Activated CD4-positive, alpha-beta memory T cell treated with anti-CD3 and anti-CD28 coated beads for 36 hours (primary cell): ENCODE measurements at regions not wholly inside any gene's neighbourhood (a gene's known extent, or its start where the extent isn't known, plus 50 kb on each side); places are given as distances from the start of the nearest gene placed in this dataset.
"Not testable (repeated sequence)": the region's sequence is repeated elsewhere in the genome, so short reads cannot be mapped to it uniquely, and the experiment has no call there.

Source experiments
- CTCF ChIA-PET: fragments of 350-600 bp; sonication (Branson Sonifier 250); formaldehyde crosslinking; loops from one replicate; lab custom pipeline; 2021; ENCODE audit warnings: antibody characterized with exemption, inconsistent platforms; lab: Charles Lee
- POLR2A ChIA-PET: fragments of 350-600 bp; sonication (Branson Sonifier 250); formaldehyde crosslinking; loops from one replicate; lab custom pipeline; 2021; ENCODE audit warnings: antibody characterized with exemption; lab: Charles Lee
- DNase-seq: peaks from one replicate; pipeline ENCODE4 v3.0.0-alpha.2; 2020
- H3K27ac Mint-ChIP-seq: one replicate; pipeline ENCODE4 v1.8.0; 2021; ENCODE audit warnings: mixed read lengths
- H3K27me3 Mint-ChIP-seq: one replicate; pipeline ENCODE4 v1.8.0; 2021; ENCODE audit warnings: mixed read lengths
- H3K36me3 Mint-ChIP-seq: one replicate; pipeline ENCODE4 v1.8.0; 2021; ENCODE audit warnings: mixed read lengths
- H3K4me1 Mint-ChIP-seq: one replicate; pipeline ENCODE4 v1.8.0; 2021; ENCODE audit warnings: low read depth, mixed read lengths
- H3K4me3 Mint-ChIP-seq: one replicate; pipeline ENCODE4 v1.8.0; 2021; ENCODE audit warnings: mild to moderate bottlenecking, mixed read lengths
- H3K9me3 Mint-ChIP-seq: one replicate; pipeline ENCODE4 v1.8.0; 2021; ENCODE audit warnings: mixed read lengths
- intact Hi-C: fragments of 100-400 bp; cut with micrococcal nuclease; formaldehyde crosslinking; loops from one replicate; pipeline ENCODE4 v1.15.1; 2023

- DNase-seq, intact Hi-C loops, CTCF ChIA-PET, H3K27me3 Mint-ChIP-seq, H3K27ac Mint-ChIP-seq, H3K4me1 Mint-ChIP-seq, H3K4me3 Mint-ChIP-seq, H3K9me3 Mint-ChIP-seq, H3K36me3 Mint-ChIP-seq: not testable (repeated sequence)
- POLR2A ChIA-PET: interaction anchor here (0.5 kb wide), 1 partner anchor 36 kb away, joined by 3 read pairs; no protein-coding TSS in a partner anchor
These were observed 50.3 kb downstream of the TLCD4 start for GRCh38 chr1:95167503-95167902.

DNA sequence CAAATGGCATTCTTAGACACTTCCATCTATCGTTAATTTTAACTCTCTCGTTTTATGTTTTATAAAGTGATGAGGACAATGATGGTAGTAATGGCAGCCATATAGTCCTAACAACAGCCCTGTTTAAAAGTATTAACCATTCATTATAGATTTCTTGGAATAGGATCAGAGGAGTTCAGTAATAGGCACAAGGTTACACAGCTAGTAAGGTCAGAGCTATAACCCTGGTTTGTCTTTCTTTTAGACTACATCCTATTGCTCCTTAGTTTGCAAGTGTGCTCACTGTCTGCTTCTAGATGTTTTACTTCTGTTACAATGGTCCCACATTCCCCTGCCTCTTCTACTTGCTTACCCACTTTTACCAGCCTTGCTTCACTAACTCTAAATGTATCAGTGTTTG is 50.9 kb downstream of the TLCD4 start:
- ChIA-PET POLR2A (interaction anchor here (0.5 kb wide), 1 partner anchor 36 kb away, joined by 3 read pairs; no protein-coding TSS in a partner anchor), CTCF (no interaction called here)
- no peaks in the 10 kb centered on the region for H3K36me3 Mint-ChIP-seq
- no peak overlapping the region for H3K4me3 Mint-ChIP-seq
- no peak overlapping the region for H3K27ac Mint-ChIP-seq
- intact Hi-C loops: no loop called here
- H3K4me1 Mint-ChIP-seq: no peaks in the 10 kb centered on the region
- H3K9me3 Mint-ChIP-seq: peaks cover 9% of the 10 kb centered on the region
- no peak for DNase-seq
- no peaks in the 10 kb centered on the region for H3K27me3 Mint-ChIP-seq

GRCh38 chr1:95168761-95169351 is 51.7 kb downstream of the TLCD4 start:
- H3K4me3 Mint-ChIP-seq: no peak overlapping the region

GRCh38 chr1:95169548-95169947 is 52.4 kb downstream of the TLCD4 start:
- no peak overlapping the region for H3K4me3 Mint-ChIP-seq
- no peaks in the 10 kb centered on the region for H3K4me1 Mint-ChIP-seq
- intact Hi-C loops: no loop called here
- ChIA-PET CTCF (no interaction called here), POLR2A (no interaction called here)
- peaks cover 4% of the 10 kb centered on the region for H3K9me3 Mint-ChIP-seq
- no peaks in the 10 kb centered on the region for H3K36me3 Mint-ChIP-seq
- no peak overlapping the region for H3K27ac Mint-ChIP-seq
- H3K27me3 Mint-ChIP-seq: no peaks in the 10 kb centered on the region
- no peak for DNase-seq

More at GRCh38 chr1:95168761-95169351, 51.7 kb downstream of the TLCD4 start:
- Mint-ChIP-seq H3K27ac (no peak overlapping the region), H3K27me3 (no peaks in the 10 kb centered on the region), H3K9me3 (peaks cover 9% of the 10 kb centered on the region), H3K36me3 (no peaks in the 10 kb centered on the region), H3K4me1 (no peaks in the 10 kb centered on the region)
- POLR2A ChIA-PET: no interaction called here
- CTCF ChIA-PET: no interaction called here
- intact Hi-C loops: no loop called here
- no peak for DNase-seq

- ChIA-PET POLR2A (no interaction called here), CTCF (no interaction called here)
- peaks cover 2% of the 10 kb centered on the region for H3K27me3 Mint-ChIP-seq
- H3K4me1 Mint-ChIP-seq: no peaks in the 10 kb centered on the region
- no peak for DNase-seq
- no peak overlapping the region for H3K27ac Mint-ChIP-seq
- H3K36me3 Mint-ChIP-seq: no peaks in the 10 kb centered on the region
- intact Hi-C loops: no loop called here
- H3K9me3 Mint-ChIP-seq: no peaks in the 10 kb centered on the region
- H3K4me3 Mint-ChIP-seq: no peak overlapping the region
These were observed 54.4 kb downstream of the TLCD4 start for GRCh38 chr1:95171270-95172245.

- H3K27me3 Mint-ChIP-seq: peaks cover 3% of the 10 kb centered on the region
- no peaks in the 10 kb centered on the region for H3K36me3 Mint-ChIP-seq
- POLR2A ChIA-PET: no interaction called here
- CTCF ChIA-PET: interaction anchor here (1.0 to 1.2 kb wide), 2 partner anchors 21 to 322 kb away, joined by 3 to 4 read pairs; no protein-coding TSS in a partner anchor
- no peaks in the 10 kb centered on the region for H3K4me1 Mint-ChIP-seq
- H3K9me3 Mint-ChIP-seq: no peaks in the 10 kb centered on the region
- no peak overlapping the region for H3K4me3 Mint-ChIP-seq
- H3K27ac Mint-ChIP-seq: no peak overlapping the region
- no peak for DNase-seq
- intact Hi-C loops: no loop called here
These were observed 57.1 kb upstream of the RWDD3 start for GRCh38 chr1:95176861-95177260.

- H3K9me3 Mint-ChIP-seq: no peaks in the 10 kb centered on the region
- no peak for DNase-seq
- H3K27ac Mint-ChIP-seq: no peak overlapping the region
- H3K36me3 Mint-ChIP-seq: no peaks in the 10 kb centered on the region
- intact Hi-C loops: no loop called here
- no peak overlapping the region for H3K4me3 Mint-ChIP-seq
- CTCF ChIA-PET: interaction anchor here (1.2 kb wide), 1 partner anchor 325 kb away, joined by 6 read pairs; no protein-coding TSS in a partner anchor
- H3K4me1 Mint-ChIP-seq: no peaks in the 10 kb centered on the region
- POLR2A ChIA-PET: no interaction called here
- H3K27me3 Mint-ChIP-seq: peaks cover 9% of the 10 kb centered on the region
These were observed 54.6 kb upstream of the RWDD3 start for GRCh38 chr1:95179205-95179986.

GRCh38 chr1:95180371-95180770 is 53.6 kb upstream of the RWDD3 start:
- Mint-ChIP-seq H3K4me3 (no peak overlapping the region), H3K4me1 (no peaks in the 10 kb centered on the region), H3K27me3 (peaks cover 7% of the 10 kb centered on the region), H3K36me3 (no peaks in the 10 kb centered on the region), H3K9me3 (no peaks in the 10 kb centered on the region), H3K27ac (no peak overlapping the region)
- DNase-seq: no peak
- CTCF ChIA-PET: no interaction called here
- intact Hi-C loops: no loop called here
- POLR2A ChIA-PET: no interaction called here

- peaks cover 7% of the 10 kb centered on the region for H3K27me3 Mint-ChIP-seq
- DNase-seq: no peak
- H3K36me3 Mint-ChIP-seq: no peaks in the 10 kb centered on the region
- H3K9me3 Mint-ChIP-seq: no peaks in the 10 kb centered on the region
- H3K4me3 Mint-ChIP-seq: no peak overlapping the region
- no peak overlapping the region for H3K27ac Mint-ChIP-seq
- H3K4me1 Mint-ChIP-seq: no peaks in the 10 kb centered on the region
- POLR2A ChIA-PET: no interaction called here
- CTCF ChIA-PET: no interaction called here
- intact Hi-C loops: no loop called here
These were observed 52.9 kb upstream of the RWDD3 start for GRCh38 chr1:95181096-95181495.

GRCh38 chr1:95183952-95184351 is 50.1 kb upstream of the RWDD3 start:
- Mint-ChIP-seq H3K4me3 (no peak overlapping the region), H3K9me3 (no peaks in the 10 kb centered on the region), H3K27ac (no peak overlapping the region), H3K36me3 (no peaks in the 10 kb centered on the region), H3K4me1 (no peaks in the 10 kb centered on the region), H3K27me3 (peaks cover 11% of the 10 kb centered on the region)
- no peak for DNase-seq
- ChIA-PET POLR2A (no interaction called here), CTCF (no interaction called here)
- intact Hi-C loops: no loop called here
